Posterior vena cava (tissue), 2 donors: ENCODE measurements at regions not wholly inside any gene's neighbourhood (a gene's known extent, or its start where the extent isn't known, plus 50 kb on each side); places are given as distances from the start of the nearest gene placed in this dataset.
"Not testable (repeated sequence)": the region's sequence is repeated elsewhere in the genome, so short reads cannot be mapped to it uniquely, and the experiment has no call there.

ENCODE experiments used
- DNase-seq: peaks from one replicate; pipeline ENCODE4 v3.0.0-alpha.2; 2020; ENCODE audit warnings: low spot score
- intact Hi-C, 2 donors: fragments of 100-400 bp; cut with DNase I; formaldehyde crosslinking; loops; one replicate each; pipeline versions ENCODE4 v1.14.1 to v1.14.2; 2022 to 2023
- donor health status: DM: yes; HTN: yes; CAD: no.
- donor health status: DM: yes; HTN: yes; CAD: no.

- DNase-seq, intact Hi-C loops: not testable (repeated sequence)
Observed at GRCh38 chr4:52207146-52207545, 156.0 kb downstream of the SPATA18 start.

- no peak for DNase-seq
- intact Hi-C loops: no loop called here
Observed at GRCh38 chr4:52212702-52213101, 161.6 kb downstream of the SPATA18 start.

- no peak for DNase-seq
- intact Hi-C loops: no loop called here
Observed at GRCh38 chr4:52231526-52231925, 180.4 kb downstream of the SPATA18 start.

GRCh38 chr4:52234561-52235440 is 183.7 kb downstream of the SPATA18 start:
- no peak for DNase-seq
- intact Hi-C loops: no loop called here

GRCh38 chr4:52235552-52236201 is 184.6 kb downstream of the SPATA18 start:
- intact Hi-C loops: no loop called here
- DNase-seq: no peak

- DNase-seq: no peak
- intact Hi-C loops: no loop called here
Observed at GRCh38 chr4:52241916-52242315, 190.8 kb downstream of the SPATA18 start.

- intact Hi-C loops: no loop called here
- no peak for DNase-seq
Observed at GRCh38 chr4:52243367-52243766, 192.3 kb downstream of the SPATA18 start.

GRCh38 chr4:52244103-52244775 is 193.1 kb downstream of the SPATA18 start:
- intact Hi-C loops: no loop called here
- DNase-seq: no peak

- no peak for DNase-seq
- intact Hi-C loops: no loop called here
Observed at GRCh38 chr4:52244848-52245247, 193.7 kb downstream of the SPATA18 start.

- intact Hi-C loops: no loop called here
- DNase-seq: no peak
Observed at GRCh38 chr4:52246827-52247226, 195.7 kb downstream of the SPATA18 start.

GRCh38 chr4:52247941-52248340 is 196.8 kb downstream of the SPATA18 start:
- intact Hi-C loops: no loop called here
- DNase-seq: no peak

GRCh38 chr4:52248820-52249219 is 197.7 kb downstream of the SPATA18 start:
- intact Hi-C loops: no loop called here
- DNase-seq: no peak

GRCh38 chr4:52249581-52249980 is 198.5 kb downstream of the SPATA18 start:
- DNase-seq: no peak
- intact Hi-C loops: no loop called here

- intact Hi-C loops: no loop called here
- no peak for DNase-seq
Observed at GRCh38 chr4:52250154-52250553, 199.1 kb downstream of the SPATA18 start.

- intact Hi-C loops: no loop called here
- no peak for DNase-seq
Observed at GRCh38 chr4:52251864-52252263, 200.8 kb downstream of the SPATA18 start.

GRCh38 chr4:52253025-52253424 is 201.9 kb downstream of the SPATA18 start:
- no peak for DNase-seq
- intact Hi-C loops: no loop called here

- no peak for DNase-seq
- intact Hi-C loops: no loop called here
Observed at GRCh38 chr4:52256522-52256921, 205.4 kb downstream of the SPATA18 start.

- DNase-seq: no peak
- intact Hi-C loops: no loop called here
Observed at GRCh38 chr4:52259978-52260377, 208.9 kb downstream of the SPATA18 start.

- DNase-seq: no peak
- intact Hi-C loops: no loop called here
Observed at GRCh38 chr4:52260514-52261210, 209.6 kb downstream of the SPATA18 start.

- intact Hi-C loops: no loop called here
- no peak for DNase-seq
Observed at GRCh38 chr4:52263607-52264006, 212.5 kb downstream of the SPATA18 start.
